GM21723 (cell line): ENCODE measurements at regions not wholly inside any gene's neighbourhood (a gene's known extent, or its start where the extent isn't known, plus 50 kb on each side); places are given as distances from the start of the nearest gene placed in this dataset.

Experiments used
- ATAC-seq: cut with Tn5 transposase; IDR thresholded peaks from one replicate; pipeline ENCODE4 v1.9.1; 2021; ENCODE audit warnings: mild to moderate bottlenecking, moderate library complexity; ENCODE audit not compliant: unreplicated experiment

- ATAC-seq, result no peak
These were observed 125.1 kb upstream of the IPO9 start for GRCh38 chr1:201703621-201704438.

- ATAC-seq, result no peak
These were observed 124.5 kb upstream of the IPO9 start for GRCh38 chr1:201704439-201704792.

GRCh38 chr1:201705389-201705788, 123.6 kb upstream of the IPO9 start:
- ATAC-seq, result no peak

GRCh38 chr1:201706109-201706508, 122.8 kb upstream of the IPO9 start:
- ATAC-seq, result no peak

GRCh38 chr1:201707027-201707426, 121.9 kb upstream of the IPO9 start:
- ATAC-seq, result no peak

- ATAC-seq, result no peak
These were observed 121.3 kb upstream of the IPO9 start for GRCh38 chr1:201707656-201708055.

- ATAC-seq, result no peak
These were observed 120.9 kb upstream of the IPO9 start for GRCh38 chr1:201708085-201708512.

GRCh38 chr1:201708691-201709090, 120.3 kb upstream of the IPO9 start:
- ATAC-seq, result no peak

- no peak for ATAC-seq
These were observed 119.2 kb upstream of the IPO9 start for GRCh38 chr1:201709564-201710295.

- ATAC-seq, result no peak
These were observed 118.0 kb upstream of the IPO9 start for GRCh38 chr1:201710632-201711597.

- ATAC-seq, result no peak
These were observed 117.1 kb upstream of the IPO9 start for GRCh38 chr1:201711811-201712210.

- no peak for ATAC-seq
These were observed 116.4 kb upstream of the IPO9 start for GRCh38 chr1:201712387-201713085.

- no peak for ATAC-seq
These were observed 115.7 kb upstream of the IPO9 start for GRCh38 chr1:201713086-201713810.

- no peak for ATAC-seq
These were observed 114.2 kb upstream of the IPO9 start for GRCh38 chr1:201714542-201715329.

GRCh38 chr1:201715351-201715750, 113.6 kb upstream of the IPO9 start:
- ATAC-seq, result no peak

- ATAC-seq, result no peak
These were observed 112.9 kb upstream of the IPO9 start for GRCh38 chr1:201715801-201716741.

GRCh38 chr1:201716742-201717135, 112.2 kb upstream of the IPO9 start:
- ATAC-seq, result no peak

- ATAC-seq, result no peak
These were observed 111.7 kb upstream of the IPO9 start for GRCh38 chr1:201717286-201717685.
